GM19035 (cell line): ENCODE measurements at regions not wholly inside any gene's neighbourhood (a gene's known extent, or its start where the extent isn't known, plus 50 kb on each side); places are given as distances from the start of the nearest gene placed in this dataset.

ENCODE experiments used
- ATAC-seq: cut with Tn5 transposase; IDR thresholded peaks from one replicate; pipeline ENCODE4 v1.9.1; 2021; ENCODE audit not compliant: unreplicated experiment

- ATAC-seq = no peak
These were observed 381.2 kb upstream of the MC4R start for GRCh38 chr18:60753753-60754152.

GRCh38 chr18:60754413-60755009 is 381.9 kb upstream of the MC4R start:
- no peak for ATAC-seq

- ATAC-seq = no peak
These were observed 382.6 kb upstream of the MC4R start for GRCh38 chr18:60755134-60755533.

DNA sequence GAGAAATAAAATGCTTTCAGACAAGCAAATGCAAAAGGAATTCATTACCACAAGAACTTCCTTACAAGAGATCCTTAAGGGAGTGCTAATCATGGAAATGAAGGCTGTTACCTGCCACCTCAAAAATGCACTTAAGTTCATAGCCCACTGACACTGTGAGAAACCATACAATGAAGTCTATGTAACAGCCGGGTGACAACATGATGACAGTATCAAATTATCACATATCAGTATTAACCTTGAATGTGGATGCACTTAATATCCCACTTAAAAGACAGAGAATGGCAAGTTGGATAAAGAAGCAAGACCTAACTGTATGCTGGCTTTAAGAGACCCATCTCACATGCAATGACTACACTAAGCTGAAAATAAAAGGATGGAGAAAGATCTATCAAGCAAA is 403.4 kb upstream of the MC4R start:
- no peak for ATAC-seq

DNA sequence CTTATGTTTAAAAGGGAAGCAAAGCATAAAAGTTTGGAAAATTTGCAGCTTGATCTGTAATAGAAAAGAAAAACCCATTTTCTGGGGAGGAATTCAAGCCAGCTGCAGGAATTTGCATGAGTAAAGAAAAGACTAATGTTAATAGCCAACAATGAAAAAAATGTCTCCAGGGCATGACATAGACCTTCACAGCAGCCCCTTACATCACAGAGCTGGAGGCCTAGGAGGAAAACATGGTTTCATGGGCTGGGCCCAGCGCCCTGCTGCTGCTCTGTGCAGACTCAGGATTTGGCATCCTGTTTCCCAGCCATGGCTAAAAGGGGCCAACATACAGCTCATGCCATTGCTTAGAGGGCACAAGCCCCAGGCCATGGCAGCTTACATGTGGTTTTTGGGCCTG is 411.6 kb upstream of the MC4R start:
- ATAC-seq = no peak

DNA sequence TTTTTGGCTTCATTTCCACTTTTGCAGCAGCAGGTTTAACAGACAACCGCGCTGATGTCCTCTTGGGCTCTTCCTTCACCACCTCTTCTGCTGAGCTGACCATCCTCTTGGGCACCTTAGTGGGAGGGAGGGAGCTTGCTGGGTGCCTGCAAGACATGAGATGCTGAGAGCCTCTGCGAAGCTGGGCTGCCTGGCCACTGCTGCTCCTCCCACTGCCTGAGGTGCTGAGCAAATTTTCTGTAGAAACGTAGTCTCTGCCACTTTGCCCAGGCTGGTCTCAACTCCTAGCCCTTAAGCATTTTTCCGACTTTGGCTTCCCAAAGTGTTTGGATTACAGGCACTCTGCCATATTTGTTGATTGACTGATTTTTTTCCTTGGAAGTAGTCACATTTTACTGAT is 422.2 kb upstream of the MC4R start:
- no peak for ATAC-seq

DNA sequence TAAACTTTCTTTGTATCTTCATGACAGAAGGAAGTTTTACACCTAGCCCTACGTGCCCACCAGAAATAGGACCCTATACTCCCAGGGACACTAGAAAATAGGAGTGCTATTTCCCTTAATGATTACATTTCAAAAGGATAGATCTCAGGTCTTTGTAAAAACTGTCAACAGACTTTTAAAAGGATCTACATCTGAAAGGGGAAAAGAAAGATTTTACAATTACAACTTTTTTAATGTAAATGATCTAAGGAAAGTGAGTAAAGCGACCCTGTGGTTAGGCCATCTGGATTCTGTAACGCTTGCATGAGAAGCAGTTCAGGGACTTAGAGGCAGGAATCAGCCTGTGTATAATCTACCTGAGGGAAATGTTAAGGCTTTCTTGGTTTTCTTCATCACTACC is 431.8 kb upstream of the MC4R start:
- ATAC-seq = no peak

DNA sequence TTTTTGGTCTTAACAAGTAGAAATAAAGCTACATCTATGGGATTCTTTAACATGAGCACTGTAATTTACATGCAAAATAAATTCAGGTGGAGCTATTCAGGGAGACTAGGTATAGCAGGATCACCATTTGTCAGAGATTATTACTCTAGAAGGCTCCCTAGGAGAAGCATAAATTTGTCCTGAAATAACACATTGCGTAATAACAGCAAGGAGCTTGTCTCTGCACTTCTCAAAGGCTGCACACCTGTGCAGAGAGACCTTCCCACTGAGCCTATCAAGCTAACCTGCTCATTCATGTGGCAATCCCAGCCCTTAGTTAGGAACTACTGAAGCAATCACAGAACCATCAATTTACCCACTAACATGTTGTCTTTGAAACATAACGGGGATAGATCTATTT is 437.4 kb upstream of the MC4R start:
- ATAC-seq = no peak

- ATAC-seq = no peak
These were observed 440.3 kb upstream of the MC4R start for GRCh38 chr18:60812921-60813320.

DNA sequence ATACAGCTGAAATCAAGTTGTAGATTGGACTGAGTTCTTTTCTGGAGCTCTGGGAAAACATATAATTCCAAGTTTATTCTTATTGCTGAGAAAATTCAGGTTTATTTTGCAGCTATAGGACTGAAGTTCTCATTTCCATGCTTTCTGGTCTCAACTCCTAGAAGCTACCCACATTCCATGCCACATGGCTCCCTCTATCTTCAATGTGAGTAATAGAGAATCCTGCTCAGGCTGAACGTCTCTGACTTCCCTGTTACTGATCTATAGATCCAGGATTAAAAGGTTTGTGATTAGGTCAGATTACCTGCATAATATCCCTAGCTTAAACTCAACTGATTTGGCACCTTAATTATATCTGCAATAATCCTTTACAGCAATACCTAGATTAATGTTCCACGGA is 453.8 kb upstream of the MC4R start:
- no peak for ATAC-seq

GRCh38 chr18:60831971-60832370 is 459.4 kb upstream of the MC4R start:
- no peak for ATAC-seq

GRCh38 chr18:60838677-60839076 is 466.1 kb upstream of the MC4R start:
- ATAC-seq = no peak

- ATAC-seq = no peak
These were observed 473.8 kb upstream of the MC4R start for GRCh38 chr18:60846396-60846795.

GRCh38 chr18:60847517-60847916 is 474.9 kb upstream of the MC4R start:
- no peak for ATAC-seq

GRCh38 chr18:60861575-60861974 is 471.7 kb upstream of the CDH20 start:
- no peak for ATAC-seq

DNA sequence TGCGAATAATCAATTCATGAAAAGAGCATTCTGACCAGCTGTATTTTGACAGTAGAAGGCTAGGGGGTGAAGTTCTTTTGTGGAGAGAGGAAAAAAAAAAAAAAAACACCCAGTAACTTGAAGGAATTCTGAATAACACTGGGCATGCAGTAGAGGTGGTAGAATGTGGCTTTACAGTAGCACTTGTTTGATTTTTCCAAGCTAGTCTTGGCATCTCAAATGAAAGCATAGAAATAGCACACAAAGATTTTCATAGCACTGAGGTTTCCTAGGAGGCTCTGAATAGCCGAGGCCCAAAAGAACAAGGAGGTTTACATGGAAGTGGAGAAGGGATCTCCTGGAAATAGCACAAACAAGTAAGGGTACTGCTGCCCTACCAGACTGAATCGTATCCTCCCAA is 470.2 kb upstream of the CDH20 start:
- ATAC-seq = no peak

GRCh38 chr18:60865801-60866200 is 467.4 kb upstream of the CDH20 start:
- ATAC-seq = no peak

DNA sequence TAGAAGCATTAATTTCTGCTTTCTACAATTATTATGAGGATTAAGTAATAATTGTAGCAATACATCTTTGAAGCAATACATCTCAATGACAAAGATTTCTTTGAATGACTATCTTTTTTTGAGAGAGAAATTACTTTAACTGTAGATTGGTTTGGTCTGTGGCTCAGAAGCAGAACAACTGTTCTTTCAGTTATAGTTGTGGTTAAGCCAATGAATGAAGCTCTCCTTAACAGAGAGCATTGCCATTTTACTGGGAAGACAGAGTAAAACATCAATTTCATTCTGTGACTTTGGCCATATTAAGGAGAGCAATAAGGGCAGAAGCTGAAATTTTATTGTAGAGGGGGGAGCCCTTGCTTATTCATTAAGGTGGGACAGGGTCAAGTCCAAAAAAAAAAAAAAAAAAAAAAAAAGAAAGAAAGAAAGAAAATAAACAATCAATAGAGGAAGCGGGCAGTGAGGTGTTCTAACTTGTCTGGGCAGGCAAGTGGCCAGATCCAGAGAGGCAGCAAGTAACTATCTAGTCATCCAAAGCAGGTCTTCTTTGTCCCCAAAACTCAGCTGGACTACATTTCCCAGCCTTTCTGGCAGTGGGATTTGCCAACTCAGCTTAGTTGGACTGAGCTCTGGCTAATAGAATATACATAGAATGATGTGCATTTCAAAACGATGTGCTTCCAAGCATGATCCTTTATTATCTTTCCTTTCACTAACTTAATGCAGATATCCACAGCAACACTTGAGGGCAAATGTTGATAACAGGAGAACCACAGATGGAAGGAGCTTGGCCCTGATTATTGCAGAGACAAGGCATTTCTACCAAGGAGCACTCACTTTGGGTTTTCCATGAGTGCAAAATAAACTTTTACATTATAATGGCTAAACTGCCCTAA is 462.7 kb upstream of the CDH20 start:
- ATAC-seq = peak; percentile 62

GRCh38 chr18:60872434-60872833 is 460.8 kb upstream of the CDH20 start:
- no peak for ATAC-seq

- ATAC-seq = no peak
These were observed 459.5 kb upstream of the CDH20 start for GRCh38 chr18:60873708-60874107.

GRCh38 chr18:60875957-60876507 is 457.2 kb upstream of the CDH20 start:
- ATAC-seq = no peak

DNA sequence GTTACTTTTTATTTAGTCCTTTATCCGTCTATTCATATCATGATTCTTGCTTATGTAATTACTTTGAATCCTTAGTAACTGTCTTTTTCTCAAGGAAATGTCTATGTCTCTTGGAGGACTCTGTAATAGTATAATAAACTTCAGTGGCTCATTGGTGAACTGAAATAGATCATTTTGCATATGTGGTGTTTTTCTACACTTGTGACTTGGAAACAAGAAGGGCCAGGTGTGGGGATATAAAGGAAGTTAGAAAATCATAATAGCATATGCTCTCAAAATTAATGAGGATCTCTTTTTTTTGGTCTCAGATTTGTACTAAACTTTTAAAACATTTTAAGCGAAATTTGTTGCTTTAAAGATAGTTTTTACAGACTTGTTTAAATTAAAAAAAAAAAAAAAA is 453.0 kb upstream of the CDH20 start:
- no peak for ATAC-seq
